ENCODE measurements at regions not wholly inside any gene's neighbourhood (a gene's known extent, or its start where the extent isn't known, plus 50 kb on each side); places are given as distances from the start of the nearest gene placed in this dataset.

GRCh38 chr3:193754719-193755118 is 161.7 kb downstream of the OPA1 start:
- peaks cover 17% of the 10 kb centered on the region for H3K36me3 Mint-ChIP-seq (ENCODE audit: insufficient read depth)
- no peaks in the 10 kb centered on the region for H3K27me3 Mint-ChIP-seq
- DNase-seq (ENCODE audit: low spot score, unreplicated experiment) = no peak
- peaks cover 53% of the 10 kb centered on the region for H3K9me3 Mint-ChIP-seq (ENCODE audit: low read depth)
- no peaks in the 10 kb centered on the region for H3K4me1 Mint-ChIP-seq (ENCODE audit: low read depth)
- no peak overlapping the region for H3K4me3 Mint-ChIP-seq (ENCODE audit: low read depth)
- H3K27ac Mint-ChIP-seq = no peak overlapping the region
- TF ChIP-seq CTCF (IDR thresholded peaks at IDR 0.05; ENCODE audit: unreplicated experiment) = no peak

GRCh38 chr3:193756536-193756935 is 163.5 kb downstream of the OPA1 start:
- no peak overlapping the region for H3K4me3 Mint-ChIP-seq (ENCODE audit: low read depth)
- peaks cover 50% of the 10 kb centered on the region for H3K9me3 Mint-ChIP-seq (ENCODE audit: low read depth)
- no peaks in the 10 kb centered on the region for H3K4me1 Mint-ChIP-seq (ENCODE audit: low read depth)
- no peak overlapping the region for H3K27ac Mint-ChIP-seq
- H3K36me3 Mint-ChIP-seq (ENCODE audit: insufficient read depth) = peaks cover 15% of the 10 kb centered on the region
- no peak for TF ChIP-seq CTCF (IDR thresholded peaks at IDR 0.05; ENCODE audit: unreplicated experiment)
- DNase-seq (ENCODE audit: low spot score, unreplicated experiment) = no peak
- no peaks in the 10 kb centered on the region for H3K27me3 Mint-ChIP-seq

- TF ChIP-seq CTCF (IDR thresholded peaks at IDR 0.05; ENCODE audit: unreplicated experiment) = no peak
- Mint-ChIP-seq H3K36me3 (ENCODE audit: insufficient read depth) (peaks cover 15% of the 10 kb centered on the region), H3K27me3 (no peaks in the 10 kb centered on the region), H3K4me1 (ENCODE audit: low read depth) (no peaks in the 10 kb centered on the region), H3K9me3 (ENCODE audit: low read depth) (peaks cover 44% of the 10 kb centered on the region), H3K27ac (no peak overlapping the region), H3K4me3 (ENCODE audit: low read depth) (no peak overlapping the region)
- DNase-seq (ENCODE audit: low spot score, unreplicated experiment) = no peak
These were observed 164.4 kb downstream of the OPA1 start for GRCh38 chr3:193757457-193757856.

- Mint-ChIP-seq H3K4me3 (ENCODE audit: low read depth) (no peak overlapping the region), H3K27me3 (peaks cover 3% of the 10 kb centered on the region), H3K36me3 (ENCODE audit: insufficient read depth) (peaks cover 5% of the 10 kb centered on the region), H3K4me1 (ENCODE audit: low read depth) (peaks cover under 1% of the 10 kb centered on the region), H3K27ac (no peak overlapping the region), H3K9me3 (ENCODE audit: low read depth) (peaks cover 21% of the 10 kb centered on the region)
- DNase-seq (ENCODE audit: low spot score, unreplicated experiment) = no peak
- TF ChIP-seq CTCF (IDR thresholded peaks at IDR 0.05; ENCODE audit: unreplicated experiment) = no peak
These were observed 169.0 kb downstream of the OPA1 start for GRCh38 chr3:193761969-193762368.

GRCh38 chr3:193762657-193763056 is 169.6 kb downstream of the OPA1 start:
- Mint-ChIP-seq H3K4me3 (ENCODE audit: low read depth) (no peak overlapping the region), H3K9me3 (ENCODE audit: low read depth) (peaks cover 14% of the 10 kb centered on the region), H3K27ac (peak overlapping the region; percentile 30), H3K36me3 (ENCODE audit: insufficient read depth) (peaks cover 5% of the 10 kb centered on the region), H3K27me3 (peaks cover 4% of the 10 kb centered on the region), H3K4me1 (ENCODE audit: low read depth) (peaks cover 3% of the 10 kb centered on the region)
- no peak for DNase-seq (ENCODE audit: low spot score, unreplicated experiment)
- TF ChIP-seq CTCF (IDR thresholded peaks at IDR 0.05; ENCODE audit: unreplicated experiment) = no peak
